GM23338 (cell line): ENCODE measurements at regions not wholly inside any gene's neighbourhood (a gene's known extent, or its start where the extent isn't known, plus 50 kb on each side); places are given as distances from the start of the nearest gene placed in this dataset.

Experiments used
- ATAC-seq: fragments of 200-7000 bp; cut with Tn5 transposase; 3 replicates; pipeline ENCODE4 v1.9.1; 2020
- DNase-seq: peaks from one replicate; pipeline ENCODE4 v3.0.0-alpha.2; 2015; ENCODE audit warnings: low spot score
- H2AFZ ChIP-seq: fragments of 200-600 bp; sonication (generic); 2 replicates; pipeline ENCODE4 v1.8.0; 2016; ENCODE audit warnings: antibody characterized with exemption, mild to moderate bottlenecking, moderate library complexity
- H3F3A ChIP-seq: fragments of 200-600 bp; sonication (generic); replicated peaks from 2 replicates; pipeline ENCODE4 v1.8.0; 2017; ENCODE audit warnings: antibody characterized with exemption, mixed run types, low read depth
- H3K27ac ChIP-seq: fragments of 200-600 bp; sonication (generic); 2 replicates; pipeline ENCODE4 v1.6.1; 2016; ENCODE audit warnings: low read depth
- H3K27me3 ChIP-seq: fragments of 200-600 bp; sonication (generic); 2 replicates; pipeline ENCODE4 v1.8.0; 2016; ENCODE audit warnings: mild to moderate bottlenecking, mixed run types, moderate library complexity; ENCODE audit not compliant: insufficient read depth
- H3K36me3 ChIP-seq: fragments of 200-600 bp; sonication (generic); 2 replicates; pipeline ENCODE4 v1.8.0; 2016; ENCODE audit warnings: mild to moderate bottlenecking; ENCODE audit not compliant: insufficient read depth
- H3K4me1 ChIP-seq: fragments of 200-600 bp; sonication (generic); 2 replicates; pipeline ENCODE4 v1.8.0; 2016; ENCODE audit warnings: mild to moderate bottlenecking, moderate library complexity; ENCODE audit not compliant: insufficient read depth
- H3K4me2 ChIP-seq: fragments of 200-600 bp; sonication (generic); 2 replicates; pipeline ENCODE4 v1.7.1; 2017; ENCODE audit warnings: mixed run types
- H3K4me3 ChIP-seq: fragments of 200-600 bp; sonication (generic); 2 replicates; pipeline ENCODE4 v1.6.1; 2016; ENCODE audit warnings: mixed run types
- H3K79me2 ChIP-seq: fragments of 200-600 bp; sonication (generic); replicated peaks from 2 replicates; pipeline ENCODE4 v1.8.0; 2017; ENCODE audit warnings: mild to moderate bottlenecking; ENCODE audit not compliant: insufficient read depth
- H3K9me2 ChIP-seq: fragments of 200-600 bp; sonication (generic); 2 replicates; pipeline ENCODE4 v1.8.0; 2017; ENCODE audit not compliant: insufficient read depth
- H4K20me1 ChIP-seq: fragments of 200-600 bp; sonication (generic); replicated peaks from 2 replicates; pipeline ENCODE4 v1.8.0; 2017; ENCODE audit warnings: mild to moderate bottlenecking; ENCODE audit not compliant: insufficient read depth
- H3K27ac Mint-ChIP-seq: 2 replicates; pipeline ENCODE4 v1.8.0; 2020; ENCODE audit warnings: inconsistent platforms, mild to moderate bottlenecking, moderate library complexity, mixed read lengths
- H3K27me3 Mint-ChIP-seq: 3 replicates; pipeline ENCODE4 v1.8.0; 2022; ENCODE audit warnings: low read depth, mild to moderate bottlenecking, moderate library complexity, mixed read lengths, inconsistent platforms; ENCODE audit not compliant: insufficient read depth, poor library complexity
- H3K36me3 Mint-ChIP-seq: 3 replicates; pipeline ENCODE4 v1.8.0; 2021; ENCODE audit warnings: low read depth, mild to moderate bottlenecking, inconsistent platforms, moderate library complexity, mixed read lengths
- H3K4me1 Mint-ChIP-seq: 3 replicates; pipeline ENCODE4 v1.8.0; 2020; ENCODE audit warnings: mild to moderate bottlenecking, inconsistent platforms, mixed read lengths
- H3K4me3 Mint-ChIP-seq: 3 replicates; pipeline ENCODE4 v1.8.0; 2021; ENCODE audit warnings: moderate library complexity, mild to moderate bottlenecking, inconsistent platforms, mixed read lengths
- H3K9me3 Mint-ChIP-seq: 3 replicates; pipeline ENCODE4 v1.8.0; 2020; ENCODE audit warnings: moderate library complexity, mild to moderate bottlenecking, inconsistent platforms, mixed read lengths
- CREB1 ChIP-seq: fragments of 250-450 bp; sonication (Bioruptor Pico); IDR thresholded peaks from 2 replicates; pipeline ENCODE4 v1.5.0; 2020; ENCODE audit warnings: low read depth, mild to moderate bottlenecking, moderate library complexity
- EZH2 ChIP-seq: fragments of 200-600 bp; sonication (generic); IDR thresholded peaks from one replicate; pipeline ENCODE4 v1.8.0; 2017; ENCODE audit warnings: antibody characterized with exemption, mild to moderate bottlenecking, low read depth; ENCODE audit not compliant: unreplicated experiment
- EZH2phosphoT487 ChIP-seq: fragments of 200-600 bp; sonication (generic); IDR thresholded peaks from one replicate; pipeline ENCODE4 v1.8.1; 2018; ENCODE audit warnings: antibody characterized with exemption; ENCODE audit not compliant: unreplicated experiment
- JUNB ChIP-seq: IDR thresholded peaks from one replicate; pipeline ENCODE4 v1.6.1; 2016; ENCODE audit warnings: antibody characterized with exemption; ENCODE audit not compliant: unreplicated experiment
- POLR2AphosphoS5 ChIP-seq: IDR thresholded peaks from 2 replicates; pipeline ENCODE4 v1.6.1; 2016; ENCODE audit warnings: antibody characterized with exemption, low read depth
- STAT1 ChIP-seq: IDR thresholded peaks from one replicate; pipeline ENCODE4 v1.6.1; 2016; ENCODE audit warnings: antibody characterized with exemption; ENCODE audit not compliant: unreplicated experiment
- ZNF114 ChIP-seq: fragments of 250-450 bp; sonication (Bioruptor Pico); IDR thresholded peaks from 2 replicates; pipeline ENCODE4 v1.5.0; 2020; ENCODE audit warnings: mild to moderate bottlenecking, moderate library complexity
- ZNF331 ChIP-seq: fragments of 250-450 bp; sonication (Bioruptor Pico); IDR thresholded peaks from 2 replicates; pipeline ENCODE4 v1.5.0; 2020; ENCODE audit warnings: low read depth, mild to moderate bottlenecking, moderate library complexity
- TF ChIP-seq, protein P1 (sequence below): IDR thresholded peaks from 2 replicates; pipeline ENCODE4 v1.6.1; 2016; ENCODE audit warnings: antibody characterized with exemption
- TF ChIP-seq, protein P2 (sequence below): fragments of 250-450 bp; sonication (Bioruptor Pico); IDR thresholded peaks from 2 replicates; pipeline ENCODE4 v1.5.0; 2020; ENCODE audit warnings: mild to moderate bottlenecking, moderate library complexity
- TF ChIP-seq, protein P3 (sequence below), 2 experiments: fragments of 200-600 bp in 1 of 2; sonication (generic) in 1 of 2; conservative IDR thresholded peaks; 2 replicates each; pipeline versions ENCODE4 v1.5.1 to v1.6.1; 2016 to 2017; ENCODE audit warnings: antibody characterized with exemption in 2 of 2, low read depth in 2 of 2, mild to moderate bottlenecking in 2 of 2, moderate library complexity in 1 of 2

DNA sequence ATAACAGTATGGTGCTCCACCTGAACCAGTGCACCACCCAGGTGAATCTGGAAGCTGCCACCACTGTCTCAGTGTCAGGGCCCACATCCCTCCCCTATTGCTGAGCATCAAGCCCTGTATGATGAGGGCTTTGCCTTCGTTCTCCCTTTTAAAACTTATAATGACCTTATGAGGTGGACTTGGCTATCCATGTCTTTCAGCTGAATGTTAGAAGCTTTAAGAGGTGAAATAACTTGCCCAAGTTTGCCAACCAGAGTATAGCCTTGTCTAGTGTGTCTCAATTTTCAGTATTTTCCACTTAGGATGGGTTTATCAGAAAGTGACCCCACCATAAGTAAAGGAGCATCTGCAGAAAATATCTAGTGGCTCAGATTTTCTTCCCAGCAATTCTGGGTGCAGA, 87.8 kb downstream of the SHOX2 start:
- Histone ChIP-seq H3K36me3 (no peaks in the 10 kb centered on the region), H3K4me2 (no peak overlapping the region), H3K27me3 (no peaks in the 10 kb centered on the region), H2AFZ (peak overlapping the region; percentile 85), H3K79me2 (no peaks in the 10 kb centered on the region), H4K20me1 (no peaks in the 10 kb centered on the region), H3K4me3 (no peak overlapping the region), H3K9me2 (no peaks in the 10 kb centered on the region; the same call in none of the 2 replicates), H3K27ac (no peak overlapping the region), H3F3A (no peaks in the 10 kb centered on the region), H3K4me1 (no peaks in the 10 kb centered on the region)
- no peaks in the 10 kb centered on the region for H3K9me3 Mint-ChIP-seq
- DNase-seq (no peak), ATAC-seq (no peak)
- no peak for TF ChIP-seq JUNB
- no peaks in the 10 kb centered on the region; the same call in 2 of the 3 replicates for H3K36me3 Mint-ChIP-seq
- H3K27ac Mint-ChIP-seq = no peak overlapping the region
- H3K27me3 Mint-ChIP-seq = no peaks in the 10 kb centered on the region
- no peaks in the 10 kb centered on the region for H3K4me1 Mint-ChIP-seq
- no peak overlapping the region for H3K4me3 Mint-ChIP-seq

DNA sequence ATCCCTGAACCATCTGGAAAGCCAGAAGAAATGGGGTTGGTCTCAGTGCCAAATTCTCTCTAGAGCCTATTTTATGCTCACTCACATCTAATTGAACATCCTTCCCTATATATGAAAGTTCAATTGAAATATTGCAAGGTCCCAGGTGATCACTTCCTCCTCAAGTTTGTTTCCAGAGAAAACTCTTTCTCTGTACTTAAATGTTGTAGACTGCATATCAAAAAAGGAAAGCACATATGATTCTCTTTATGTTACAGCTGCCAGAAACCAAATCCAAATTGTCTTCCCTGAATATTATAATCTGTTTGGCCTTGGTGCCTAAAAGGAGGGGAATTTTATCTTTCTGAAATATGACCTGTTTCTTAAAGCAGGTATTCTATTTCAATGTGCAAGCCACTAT, 93.3 kb downstream of the SHOX2 start:
- Histone ChIP-seq H3F3A (no peaks in the 10 kb centered on the region), H2AFZ (no peak overlapping the region), H3K4me1 (no peaks in the 10 kb centered on the region), H3K27ac (no peak overlapping the region), H3K4me2 (no peak overlapping the region), H3K36me3 (no peaks in the 10 kb centered on the region), H4K20me1 (no peaks in the 10 kb centered on the region), H3K27me3 (no peaks in the 10 kb centered on the region), H3K79me2 (no peaks in the 10 kb centered on the region), H3K9me2 (no peaks in the 10 kb centered on the region; the same call in 1 of the 2 replicates), H3K4me3 (no peak overlapping the region)
- H3K27ac Mint-ChIP-seq = no peak overlapping the region
- peaks cover 17% of the 10 kb centered on the region for H3K36me3 Mint-ChIP-seq
- H3K27me3 Mint-ChIP-seq = peaks cover 2% of the 10 kb centered on the region
- DNase-seq (no peak), ATAC-seq (no peak)
- H3K9me3 Mint-ChIP-seq = peaks cover 33% of the 10 kb centered on the region
- H3K4me1 Mint-ChIP-seq = no peaks in the 10 kb centered on the region
- no peak overlapping the region for H3K4me3 Mint-ChIP-seq
- TF ChIP-seq STAT1 (no peak), JUNB (no peak), POLR2AphosphoS5 (no peak), ZNF114 (CRISPR knock-in tag) (no peak), EZH2 (no peak), ZNF331 (CRISPR knock-in tag) (no peak), EZH2phosphoT487 (no peak), CREB1 (no peak)
- TF ChIP-seq, protein P1, sequence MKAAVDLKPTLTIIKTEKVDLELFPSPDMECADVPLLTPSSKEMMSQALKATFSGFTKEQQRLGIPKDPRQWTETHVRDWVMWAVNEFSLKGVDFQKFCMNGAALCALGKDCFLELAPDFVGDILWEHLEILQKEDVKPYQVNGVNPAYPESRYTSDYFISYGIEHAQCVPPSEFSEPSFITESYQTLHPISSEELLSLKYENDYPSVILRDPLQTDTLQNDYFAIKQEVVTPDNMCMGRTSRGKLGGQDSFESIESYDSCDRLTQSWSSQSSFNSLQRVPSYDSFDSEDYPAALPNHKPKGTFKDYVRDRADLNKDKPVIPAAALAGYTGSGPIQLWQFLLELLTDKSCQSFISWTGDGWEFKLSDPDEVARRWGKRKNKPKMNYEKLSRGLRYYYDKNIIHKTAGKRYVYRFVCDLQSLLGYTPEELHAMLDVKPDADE = no peak
- TF ChIP-seq, protein P2, sequence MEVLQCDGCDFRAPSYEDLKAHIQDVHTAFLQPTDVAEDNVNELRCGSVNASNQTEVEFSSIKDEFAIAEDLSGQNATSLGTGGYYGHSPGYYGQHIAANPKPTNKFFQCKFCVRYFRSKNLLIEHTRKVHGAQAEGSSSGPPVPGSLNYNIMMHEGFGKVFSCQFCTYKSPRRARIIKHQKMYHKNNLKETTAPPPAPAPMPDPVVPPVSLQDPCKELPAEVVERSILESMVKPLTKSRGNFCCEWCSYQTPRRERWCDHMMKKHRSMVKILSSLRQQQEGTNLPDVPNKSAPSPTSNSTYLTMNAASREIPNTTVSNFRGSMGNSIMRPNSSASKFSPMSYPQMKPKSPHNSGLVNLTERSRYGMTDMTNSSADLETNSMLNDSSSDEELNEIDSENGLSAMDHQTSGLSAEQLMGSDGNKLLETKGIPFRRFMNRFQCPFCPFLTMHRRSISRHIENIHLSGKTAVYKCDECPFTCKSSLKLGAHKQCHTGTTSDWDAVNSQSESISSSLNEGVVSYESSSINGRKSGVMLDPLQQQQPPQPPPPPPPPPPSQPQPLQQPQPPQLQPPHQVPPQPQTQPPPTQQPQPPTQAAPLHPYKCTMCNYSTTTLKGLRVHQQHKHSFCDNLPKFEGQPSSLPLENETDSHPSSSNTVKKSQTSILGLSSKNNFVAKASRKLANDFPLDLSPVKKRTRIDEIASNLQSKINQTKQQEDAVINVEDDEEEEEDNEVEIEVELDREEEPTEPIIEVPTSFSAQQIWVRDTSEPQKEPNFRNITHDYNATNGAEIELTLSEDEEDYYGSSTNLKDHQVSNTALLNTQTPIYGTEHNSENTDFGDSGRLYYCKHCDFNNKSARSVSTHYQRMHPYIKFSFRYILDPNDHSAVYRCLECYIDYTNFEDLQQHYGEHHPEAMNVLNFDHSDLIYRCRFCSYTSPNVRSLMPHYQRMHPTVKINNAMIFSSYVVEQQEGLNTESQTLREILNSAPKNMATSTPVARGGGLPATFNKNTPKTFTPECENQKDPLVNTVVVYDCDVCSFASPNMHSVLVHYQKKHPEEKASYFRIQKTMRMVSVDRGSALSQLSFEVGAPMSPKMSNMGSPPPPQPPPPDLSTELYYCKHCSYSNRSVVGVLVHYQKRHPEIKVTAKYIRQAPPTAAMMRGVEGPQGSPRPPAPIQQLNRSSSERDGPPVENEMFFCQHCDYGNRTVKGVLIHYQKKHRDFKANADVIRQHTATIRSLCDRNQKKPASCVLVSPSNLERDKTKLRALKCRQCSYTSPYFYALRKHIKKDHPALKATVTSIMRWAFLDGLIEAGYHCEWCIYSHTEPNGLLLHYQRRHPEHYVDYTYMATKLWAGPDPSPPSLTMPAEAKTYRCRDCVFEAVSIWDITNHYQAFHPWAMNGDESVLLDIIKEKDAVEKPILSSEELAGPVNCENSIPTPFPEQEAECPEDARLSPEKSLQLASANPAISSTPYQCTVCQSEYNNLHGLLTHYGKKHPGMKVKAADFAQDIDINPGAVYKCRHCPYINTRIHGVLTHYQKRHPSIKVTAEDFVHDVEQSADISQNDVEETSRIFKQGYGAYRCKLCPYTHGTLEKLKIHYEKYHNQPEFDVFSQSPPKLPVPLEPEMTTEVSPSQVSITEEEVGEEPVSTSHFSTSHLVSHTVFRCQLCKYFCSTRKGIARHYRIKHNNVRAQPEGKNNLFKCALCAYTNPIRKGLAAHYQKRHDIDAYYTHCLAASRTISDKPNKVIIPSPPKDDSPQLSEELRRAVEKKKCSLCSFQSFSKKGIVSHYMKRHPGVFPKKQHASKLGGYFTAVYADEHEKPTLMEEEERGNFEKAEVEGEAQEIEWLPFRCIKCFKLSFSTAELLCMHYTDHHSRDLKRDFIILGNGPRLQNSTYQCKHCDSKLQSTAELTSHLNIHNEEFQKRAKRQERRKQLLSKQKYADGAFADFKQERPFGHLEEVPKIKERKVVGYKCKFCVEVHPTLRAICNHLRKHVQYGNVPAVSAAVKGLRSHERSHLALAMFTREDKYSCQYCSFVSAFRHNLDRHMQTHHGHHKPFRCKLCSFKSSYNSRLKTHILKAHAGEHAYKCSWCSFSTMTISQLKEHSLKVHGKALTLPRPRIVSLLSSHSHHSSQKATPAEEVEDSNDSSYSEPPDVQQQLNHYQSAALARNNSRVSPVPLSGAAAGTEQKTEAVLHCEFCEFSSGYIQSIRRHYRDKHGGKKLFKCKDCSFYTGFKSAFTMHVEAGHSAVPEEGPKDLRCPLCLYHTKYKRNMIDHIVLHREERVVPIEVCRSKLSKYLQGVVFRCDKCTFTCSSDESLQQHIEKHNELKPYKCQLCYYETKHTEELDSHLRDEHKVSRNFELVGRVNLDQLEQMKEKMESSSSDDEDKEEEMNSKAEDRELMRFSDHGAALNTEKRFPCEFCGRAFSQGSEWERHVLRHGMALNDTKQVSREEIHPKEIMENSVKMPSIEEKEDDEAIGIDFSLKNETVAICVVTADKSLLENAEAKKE (CRISPR knock-in tag) = no peak
- TF ChIP-seq, protein P3, sequence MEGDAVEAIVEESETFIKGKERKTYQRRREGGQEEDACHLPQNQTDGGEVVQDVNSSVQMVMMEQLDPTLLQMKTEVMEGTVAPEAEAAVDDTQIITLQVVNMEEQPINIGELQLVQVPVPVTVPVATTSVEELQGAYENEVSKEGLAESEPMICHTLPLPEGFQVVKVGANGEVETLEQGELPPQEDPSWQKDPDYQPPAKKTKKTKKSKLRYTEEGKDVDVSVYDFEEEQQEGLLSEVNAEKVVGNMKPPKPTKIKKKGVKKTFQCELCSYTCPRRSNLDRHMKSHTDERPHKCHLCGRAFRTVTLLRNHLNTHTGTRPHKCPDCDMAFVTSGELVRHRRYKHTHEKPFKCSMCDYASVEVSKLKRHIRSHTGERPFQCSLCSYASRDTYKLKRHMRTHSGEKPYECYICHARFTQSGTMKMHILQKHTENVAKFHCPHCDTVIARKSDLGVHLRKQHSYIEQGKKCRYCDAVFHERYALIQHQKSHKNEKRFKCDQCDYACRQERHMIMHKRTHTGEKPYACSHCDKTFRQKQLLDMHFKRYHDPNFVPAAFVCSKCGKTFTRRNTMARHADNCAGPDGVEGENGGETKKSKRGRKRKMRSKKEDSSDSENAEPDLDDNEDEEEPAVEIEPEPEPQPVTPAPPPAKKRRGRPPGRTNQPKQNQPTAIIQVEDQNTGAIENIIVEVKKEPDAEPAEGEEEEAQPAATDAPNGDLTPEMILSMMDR (conservative IDR thresholded peaks at IDR 0.05; ENCODE audit: low read depth in 2 of 2) = no peak
